Adrenal gland (tissue), 9 donors: ENCODE measurements at regions not wholly inside any gene's neighbourhood (a gene's known extent, or its start where the extent isn't known, plus 50 kb on each side); places are given as distances from the start of the nearest gene placed in this dataset.

Experiments used
- DNase-seq, 7 donors: peaks; one replicate each; pipeline ENCODE4 v3.0.0-alpha.2; 2019 to 2020
- H3K27ac ChIP-seq, 5 donors: fragments of 200-600 bp; sonication (generic) in 4 of 5; 1 replicate in 3 of 5; 2 replicates in 2 of 5; pipeline versions ENCODE4 v1.5.1 to v1.8.0; 2016 to 2020; ENCODE audit warnings: mild to moderate bottlenecking in 1 of 5
- H3K27me3 ChIP-seq: fragments of 200-600 bp; 2 replicates; pipeline ENCODE4 v1.8.0; 2021
- H3K36me3 ChIP-seq, 2 donors: fragments of 200-600 bp; replicated peaks in 1 of 2; 1 replicate in 1 of 2; 2 replicates in 1 of 2; pipeline versions ENCODE4 v1.5.1 to v1.8.0; 2018 to 2022
- H3K4me1 ChIP-seq, 2 donors: fragments of 200-600 bp; replicated peaks in 1 of 2; 1 replicate in 1 of 2; 2 replicates in 1 of 2; pipeline versions ENCODE4 v1.5.1 to v1.8.0; 2018 to 2021
- H3K4me3 ChIP-seq, 4 donors: fragments of 200-600 bp; sonication (generic) in 3 of 4; one replicate each; pipeline ENCODE4 v1.5.1; 2016 to 2018
- H3K9me3 ChIP-seq, 3 donors: fragments of 200-600 bp; sonication (generic) in 1 of 3; replicated peaks in 1 of 3; 1 replicate in 2 of 3; 2 replicates in 1 of 3; pipeline versions ENCODE4 v1.5.1 to v1.8.0; 2016 to 2021
- CTCF ChIP-seq, 6 experiments: fragments of 450-650 bp in 4 of 6; fragments of 200-600 bp in 2 of 6; sonication (generic) in 1 of 6; IDR thresholded peaks; 1 replicate in 5 of 6; 2 replicates in 1 of 6; pipeline versions ENCODE4 v1.5.1 to v1.8.0; 2016 to 2021; ENCODE audit warnings: antibody characterized with exemption in 6 of 6, mild to moderate bottlenecking in 2 of 6, moderate library complexity in 1 of 6
- POLR2A ChIP-seq, 2 donors: fragments of 450-650 bp; IDR thresholded peaks; one replicate each; pipeline ENCODE4 v1.6.1; 2017; ENCODE audit warnings: antibody characterized with exemption in 2 of 2, mild to moderate bottlenecking in 2 of 2, moderate library complexity in 1 of 2
- WGBS, 4 donors: extraction: QIAGEN DNeasy Blood & Tissue Kit in 2 of 4; methylation state at CpG; one replicate each; pipeline versions ENCODE4 v1.1.5 to v1.1.7; 2013 to 2017; 5-methylcytosine and 5-hydroxymethylcytosine counted together
- intact Hi-C, 2 donors: fragments of 100-400 bp; cut with DNase I; formaldehyde crosslinking; loops; one replicate each; pipeline versions ENCODE4 v1.14.1 to v1.15.0; 2022 to 2023
- donor health status: healthy with polysubstance abuse.
- donor health status: Bipolar disorder and iron deficiency.
- donor health status: DM: yes; HTN: yes; CAD: no.
- donor health status: DM: no; HTN: no; CAD: no.
- donor health status: DM: no; HTN: no; CAD: no.

GRCh38 chr1:30109853-30110252, 613.5 kb downstream of the MATN1 start:
- Histone ChIP-seq H3K36me3 (no peaks in the 10 kb centered on the region), H3K27me3 (peaks cover 10% of the 10 kb centered on the region), H3K4me1 (no peaks in the 10 kb centered on the region), H3K27ac (peak overlapping the region in 1 of 5 donors; percentile 44), H3K4me3 (no peak overlapping the region), H3K9me3 (no peaks in the 10 kb centered on the region)
- DNase-seq = peak in 4 of 7 donors; percentile 11 to 92 (median 28)
- intact Hi-C loops = loop anchor here in 1 of 2 donors (5.0 to 10.0 kb wide), 2 partner anchors 318 to 865 kb away; no protein-coding TSS in a partner anchor
- TF ChIP-seq CTCF (IDR thresholded peaks at IDR 0.05) = no peak
- peak in 1 of 2 donors; percentile 23 for TF ChIP-seq POLR2A (IDR thresholded peaks at IDR 0.05)
- 47 to 58% (median 52%) methylated on average over 9 to 10 of the region's 10 CpGs for WGBS, 4 donors

- Histone ChIP-seq H3K27ac (no peak overlapping the region), H3K36me3 (no peaks in the 10 kb centered on the region), H3K4me1 (no peaks in the 10 kb centered on the region), H3K9me3 (no peaks in the 10 kb centered on the region), H3K27me3 (peaks cover 12% of the 10 kb centered on the region), H3K4me3 (no peak overlapping the region)
- intact Hi-C loops = no loop called here
- 48 to 72% (median 55%) methylated on average over 4 of the region's 4 CpGs for WGBS, 4 donors
- TF ChIP-seq CTCF (IDR thresholded peaks at IDR 0.05) = no peak
- no peak for TF ChIP-seq POLR2A (IDR thresholded peaks at IDR 0.05)
- no peak for DNase-seq
Measured at GRCh38 chr1:30108186-30108585, 615.2 kb downstream of the MATN1 start.

GRCh38 chr1:30106125-30106524, 617.3 kb downstream of the MATN1 start:
- 34 to 48% (median 40%) methylated on average over 7 to 8 of the region's 8 CpGs for WGBS, 4 donors
- no peaks in the 10 kb centered on the region for H3K36me3 ChIP-seq
- intact Hi-C loops = no loop called here
- peak in 4 of 7 donors; percentile 15 to 62 (median 30) for DNase-seq
- no peak overlapping the region for H3K4me3 ChIP-seq
- peaks cover 12% of the 10 kb centered on the region for H3K27me3 ChIP-seq
- TF ChIP-seq POLR2A (IDR thresholded peaks at IDR 0.05) (no peak), CTCF (IDR thresholded peaks at IDR 0.05) (peak in 4 of 6 experiments; percentile 15 to 48 (median 40))
- no peaks in the 10 kb centered on the region for H3K9me3 ChIP-seq
- H3K4me1 ChIP-seq = no peaks in the 10 kb centered on the region
- H3K27ac ChIP-seq = no peak overlapping the region

- DNase-seq = no peak
- no peaks in the 10 kb centered on the region for H3K36me3 ChIP-seq
- no peak for TF ChIP-seq POLR2A (IDR thresholded peaks at IDR 0.05)
- TF ChIP-seq CTCF (IDR thresholded peaks at IDR 0.05) = no peak
- WGBS, 4 donors = 54 to 79% (median 77%) methylated on average over 4 of the region's 4 CpGs
- H3K27ac ChIP-seq = no peak overlapping the region
- H3K4me1 ChIP-seq = no peaks in the 10 kb centered on the region
- no peaks in the 10 kb centered on the region for H3K9me3 ChIP-seq
- H3K27me3 ChIP-seq = peaks cover 6% of the 10 kb centered on the region
- H3K4me3 ChIP-seq = no peak overlapping the region
- intact Hi-C loops = no loop called here
Measured at GRCh38 chr1:30104551-30104950, 618.8 kb downstream of the MATN1 start.
